K562 (cell line): ENCODE measurements at regions not wholly inside any gene's neighbourhood (a gene's known extent, or its start where the extent isn't known, plus 50 kb on each side); places are given as distances from the start of the nearest gene placed in this dataset.

Experiments
- ATAC-seq: fragments of 200-7000 bp; cut with Tn5 transposase; 3 replicates; pipeline ENCODE4 v1.9.1; 2020; ENCODE audit warnings: moderate library complexity
- BruUV-seq: library from RNA; stranded (reverse); fragments of 400-500 nt; replicated peaks from 2 replicates; lab custom pipeline; 2021; lab: Mats Ljungman, UMichigan
- CTCF ChIA-PET: fragments of 300-600 bp; formaldehyde crosslinking; extraction: SDS; loops from one replicate; lab custom pipeline; 2021; ENCODE audit warnings: low intra/inter-chr PET ratio; lab: Yijun Ruan, JAX
- POLR2A ChIA-PET: fragments of 300-600, 350-650 bp; sonication (Branson Sonifier 250); formaldehyde crosslinking; extraction: SDS; loops from one replicate; lab custom pipeline; 2021; ENCODE audit warnings: antibody characterized with exemption, inconsistent platforms; lab: Yijun Ruan, JAX
- DNase-seq, 4 experiments: peaks; one replicate each; pipeline versions ENCODE4 v3.0.0 to v3.0.0-alpha.2; 2011 to 2018; ENCODE audit warnings: low spot score in 3 of 4, mixed read lengths in 3 of 4; ENCODE audit errors: extremely low read depth in 1 of 4
- FAIRE-seq: peaks from 2 replicates; lab custom pipeline; 2011; peaks lifted over from hg19 to GRCh38; lab: Jason Lieb, UNC
- H2AFZ ChIP-seq: 2 replicates; pipeline ENCODE4 v1.6.0; 2011; ENCODE audit warnings: low read depth, low read length, control low read depth, inconsistent platforms
- H3K27ac ChIP-seq: fragments of 200-600 bp; 3 replicates; pipeline ENCODE4 v1.8.0; 2011; ENCODE audit warnings: low read depth, mild to moderate bottlenecking, control low read depth, inconsistent platforms, low read length, moderate library complexity, mixed read lengths; ENCODE audit errors: extremely low read depth
- H3K27me3 ChIP-seq, 2 experiments: fragments of 300-600 bp in 1 of 2; 2 replicates in 1 of 2; 3 replicates in 1 of 2; pipeline versions ENCODE4 v1.6.0 to v1.8.0; 2011; ENCODE audit warnings: inconsistent platforms in 2 of 2, low read length in 2 of 2, mild to moderate bottlenecking in 1 of 2, mixed read lengths in 1 of 2, moderate library complexity in 1 of 2; ENCODE audit not compliant: control insufficient read depth in 2 of 2, insufficient read depth in 2 of 2
- H3K36me3 ChIP-seq: fragments of 300-600 bp; 3 replicates; pipeline ENCODE4 v1.8.0; 2011; ENCODE audit warnings: mild to moderate bottlenecking, low read length, inconsistent platforms; ENCODE audit not compliant: control insufficient read depth, insufficient read depth
- H3K4me1 ChIP-seq, 2 experiments: fragments of 200-600 bp in 1 of 2; replicated peaks in 1 of 2; 2 replicates in 1 of 2; 3 replicates in 1 of 2; pipeline versions ENCODE4 v1.5.1 to v1.8.0; 2011; ENCODE audit warnings: inconsistent platforms in 2 of 2, low read length in 2 of 2, mild to moderate bottlenecking in 1 of 2, mixed read lengths in 1 of 2, moderate library complexity in 1 of 2; ENCODE audit not compliant: control insufficient read depth in 2 of 2, insufficient read depth in 2 of 2
- H3K4me2 ChIP-seq: 2 replicates; pipeline ENCODE4 v1.6.1; 2011; ENCODE audit warnings: low read length, control low read depth, inconsistent platforms, mixed read lengths; ENCODE audit not compliant: insufficient read depth
- H3K4me3 ChIP-seq: fragments of 200-600 bp; sonication (generic), shearing (Covaris generic); 2 replicates; pipeline ENCODE4 v1.5.1; 2016; ENCODE audit warnings: control low read depth, inconsistent platforms
- H3K79me2 ChIP-seq: fragments of 200-600 bp; 3 replicates; pipeline ENCODE4 v1.8.0; 2011; ENCODE audit warnings: low read length, inconsistent platforms; ENCODE audit not compliant: control insufficient read depth, insufficient read depth
- H3K9ac ChIP-seq, 2 experiments: 2 replicates each; pipeline versions ENCODE4 v1.6.0 to v1.6.1; 2011; ENCODE audit warnings: low read depth in 2 of 2, low read length in 2 of 2, control low read depth in 1 of 2, inconsistent platforms in 1 of 2, mild to moderate bottlenecking in 1 of 2, mixed read lengths in 1 of 2; ENCODE audit not compliant: insufficient read depth in 1 of 2
- H3K9me1 ChIP-seq: one replicate; pipeline ENCODE4 v1.6.0; 2011; ENCODE audit warnings: inconsistent platforms, mild to moderate bottlenecking, low read length, moderate library complexity; ENCODE audit not compliant: control insufficient read depth, insufficient read depth
- H3K9me3 ChIP-seq: replicated peaks from 2 replicates; pipeline ENCODE4 v1.5.1; 2011; ENCODE audit warnings: low read depth, low read length, inconsistent platforms; ENCODE audit not compliant: control insufficient read depth, insufficient read depth
- H4K20me1 ChIP-seq: replicated peaks from 2 replicates; pipeline ENCODE4 v1.6.1; 2011; ENCODE audit warnings: low read length, inconsistent platforms, mixed read lengths; ENCODE audit not compliant: control insufficient read depth, insufficient read depth
- BACH1 ChIP-seq: fragments of 200-800 bp; sonication (Bioruptor generic); IDR thresholded peaks from 2 replicates; pipeline ENCODE4 v1.6.1; 2016; ENCODE audit warnings: missing genetic modification characterization, missing compliant biosample characterization
- CUX1 ChIP-seq: fragments of 200-800 bp; sonication (Bioruptor generic); IDR thresholded peaks from 2 replicates; pipeline ENCODE4 v1.6.1; 2016; ENCODE audit warnings: missing genetic modification characterization, missing compliant biosample characterization
- FOSL1 ChIP-seq: fragments of 200-800 bp; sonication (Bioruptor generic); conservative IDR thresholded peaks from 2 replicates; pipeline ENCODE4 v1.6.1; 2016; ENCODE audit warnings: missing genetic modification characterization, missing compliant biosample characterization
- NR4A1 ChIP-seq, 2 experiments: fragments of 250-450 bp in 1 of 2; fragments of 450-650 bp in 1 of 2; sonication (Bioruptor Pico) in 1 of 2; IDR thresholded peaks; 2 replicates each; pipeline versions ENCODE4 v1.4.0 to v1.6.1; 2016 to 2020; ENCODE audit warnings: mild to moderate bottlenecking in 2 of 2, missing compliant biosample characterization in 1 of 2, missing genetic modification characterization in 1 of 2, moderate library complexity in 1 of 2
- PBX2 ChIP-seq, 2 experiments: IDR thresholded peaks in 1 of 2; conservative IDR thresholded peaks in 1 of 2; 2 replicates each; pipeline ENCODE4 v1.6.1; 2016; ENCODE audit warnings: low read depth in 2 of 2, mild to moderate bottlenecking in 1 of 2, missing compliant biosample characterization in 1 of 2, missing genetic modification characterization in 1 of 2, moderate library complexity in 1 of 2
- RAD51 ChIP-seq: fragments of 450-650 bp; IDR thresholded peaks from 2 replicates; pipeline ENCODE4 v1.7.1; 2016; ENCODE audit warnings: low read depth, mild to moderate bottlenecking, borderline replicate concordance
- SOX6 ChIP-seq: fragments of 450-650 bp; IDR thresholded peaks from 2 replicates; pipeline ENCODE4 v1.6.1; 2014; ENCODE audit warnings: mild to moderate bottlenecking
- ZNF175 ChIP-seq: fragments of 200-800 bp; sonication (Bioruptor generic); IDR thresholded peaks from 2 replicates; pipeline ENCODE4 v1.6.1; 2016; ENCODE audit warnings: low read depth, mild to moderate bottlenecking, missing genetic modification characterization, missing compliant biosample characterization
- ZNF217 ChIP-seq: sonication (generic); formaldehyde crosslinking; IDR thresholded peaks from 2 replicates; pipeline ENCODE4 v1.8.0; 2022; ENCODE audit warnings: mild to moderate bottlenecking, missing genetic modification reagents
- ZNF277 ChIP-seq: fragments of 250-450 bp; sonication (Bioruptor Pico); IDR thresholded peaks from 2 replicates; pipeline ENCODE4 v1.8.0; 2022; ENCODE audit warnings: inconsistent platforms, mild to moderate bottlenecking, moderate library complexity, borderline replicate concordance
- ZNF311 ChIP-seq: fragments of 250-450 bp; sonication (Bioruptor Pico); IDR thresholded peaks from 2 replicates; pipeline ENCODE4 v1.4.0; 2020; ENCODE audit warnings: mild to moderate bottlenecking, moderate library complexity
- ZNF41 ChIP-seq: fragments of 250-450 bp; sonication (Bioruptor Pico); conservative IDR thresholded peaks from 2 replicates; pipeline ENCODE4 v1.4.0; 2020; ENCODE audit warnings: mild to moderate bottlenecking
- WGBS: fragments of 100-300 bp; shearing (Covaris generic); methylation state at CpG from one replicate; pipeline ENCODE4 v1.1.6; 2016; ENCODE audit warnings: low coverage, mixed read lengths; ENCODE audit not compliant: insufficient coverage; ENCODE audit errors: missing lambda C conversion rate; 5-methylcytosine and 5-hydroxymethylcytosine counted together
- in situ Hi-C: fragments of 300-500 bp; cut with MboI; formaldehyde crosslinking; loops from 4 replicates; pipeline ENCODE4 v1.15.0; 2018; ENCODE audit warnings: inconsistent platforms, mixed read lengths
- intact Hi-C: fragments of 100-400 bp; cut with micrococcal nuclease; formaldehyde crosslinking; loops from 2 replicates; pipeline ENCODE4 v1.14.2; 2022

GRCh38 chr5:109619021-109619460 lies 70.7 kb upstream of the MAN2A1 start:
- CTCF ChIA-PET = no interaction called here
- FAIRE-seq = no peak
- in situ Hi-C loops = no loop called here
- TF ChIP-seq PBX2 (CRISPR knock-in tag; IDR thresholded peaks at IDR 0.05; ENCODE audit: low read depth) = no peak
- peak; percentile 71 for TF ChIP-seq PBX2 (tag; conservative IDR thresholded peaks at IDR 0.05; ENCODE audit: low read depth)
- TF ChIP-seq ZNF311 (CRISPR knock-in tag) = no peak
- no peak for TF ChIP-seq NR4A1 (CRISPR knock-in tag; IDR thresholded peaks at IDR 0.05)
- TF ChIP-seq NR4A1 (tag; IDR thresholded peaks at IDR 0.05) = no peak
- 0 out of 2 replicates have a peak, but pooled peaks have one; percentile 16 for TF ChIP-seq ZNF41 (CRISPR knock-in tag)
- no peak for TF ChIP-seq SOX6
- no peak for TF ChIP-seq ZNF277 (CRISPR knock-in tag)
- TF ChIP-seq BACH1 = peak; percentile 54; the same call in 1 of the 2 replicates
- TF ChIP-seq ZNF175 (CRISPR knock-in tag) = peak; percentile 78; the same call in 1 of the 2 replicates
- TF ChIP-seq ZNF217 (CRISPR knock-in tag) = no peak
- TF ChIP-seq FOSL1 (tag) = 0 out of 2 replicates have a peak, but pooled peaks have one; percentile 32
- TF ChIP-seq CUX1 (CRISPR knock-in tag) = peak; percentile 78; the same call in 1 of the 2 replicates
- TF ChIP-seq RAD51 = no peak

More at GRCh38 chr5:109619021-109619460, 70.7 kb upstream of the MAN2A1 start:
- no peaks in the 10 kb centered on the region for H3K36me3 ChIP-seq
- ATAC-seq = no peak
- H3K27ac ChIP-seq = no peak overlapping the region
- DNase-seq = no peak
- H3K4me3 ChIP-seq = no peak overlapping the region
- no peaks in the 10 kb centered on the region for H3K4me1 ChIP-seq
- H3K9ac ChIP-seq = no peak overlapping the region
- WGBS = 0% methylated on average over 3 of the region's 3 CpGs
- no peaks in the 10 kb centered on the region for H3K9me3 ChIP-seq
- H4K20me1 ChIP-seq = no peaks in the 10 kb centered on the region
- H2AFZ ChIP-seq = no peak overlapping the region
- POLR2A ChIA-PET = interaction anchor here (0.6 to 1.6 kb wide), 2 partner anchors 11 to 1428 kb away, joined by 3 to 6 read pairs; no protein-coding TSS in a partner anchor
- no peak overlapping the region for H3K4me2 ChIP-seq
- intact Hi-C loops = no loop called here
- no peaks in the 10 kb centered on the region for H3K9me1 ChIP-seq
- no TSS peak for BruUV-seq
- no peaks in the 10 kb centered on the region for H3K79me2 ChIP-seq
- 0 out of 5 replicates have a peak, but pooled peaks cover 2 to 4% of the 10 kb centered on the region in 2 experiments for H3K27me3 ChIP-seq
